DOHH2 (cell line): ENCODE measurements at regions not wholly inside any gene's neighbourhood (a gene's known extent, or its start where the extent isn't known, plus 50 kb on each side); places are given as distances from the start of the nearest gene placed in this dataset.

ENCODE experiments used
- EZH2phosphoT487 ChIP-seq: fragments of 200-600 bp; sonication (generic); IDR thresholded peaks from 2 replicates; pipeline ENCODE4 v1.6.1; 2017; ENCODE audit warnings: borderline replicate concordance, mild to moderate bottlenecking, antibody characterized with exemption, low read length, moderate library complexity, mixed read lengths
- TF ChIP-seq, protein P1 (sequence below): fragments of 200-600 bp; sonication (generic); IDR thresholded peaks from one replicate; pipeline ENCODE4 v1.5.1; 2014; ENCODE audit warnings: antibody characterized with exemption, mild to moderate bottlenecking, low read depth, low read length; ENCODE audit not compliant: poor library complexity, severe bottlenecking

- TF ChIP-seq, protein P1, sequence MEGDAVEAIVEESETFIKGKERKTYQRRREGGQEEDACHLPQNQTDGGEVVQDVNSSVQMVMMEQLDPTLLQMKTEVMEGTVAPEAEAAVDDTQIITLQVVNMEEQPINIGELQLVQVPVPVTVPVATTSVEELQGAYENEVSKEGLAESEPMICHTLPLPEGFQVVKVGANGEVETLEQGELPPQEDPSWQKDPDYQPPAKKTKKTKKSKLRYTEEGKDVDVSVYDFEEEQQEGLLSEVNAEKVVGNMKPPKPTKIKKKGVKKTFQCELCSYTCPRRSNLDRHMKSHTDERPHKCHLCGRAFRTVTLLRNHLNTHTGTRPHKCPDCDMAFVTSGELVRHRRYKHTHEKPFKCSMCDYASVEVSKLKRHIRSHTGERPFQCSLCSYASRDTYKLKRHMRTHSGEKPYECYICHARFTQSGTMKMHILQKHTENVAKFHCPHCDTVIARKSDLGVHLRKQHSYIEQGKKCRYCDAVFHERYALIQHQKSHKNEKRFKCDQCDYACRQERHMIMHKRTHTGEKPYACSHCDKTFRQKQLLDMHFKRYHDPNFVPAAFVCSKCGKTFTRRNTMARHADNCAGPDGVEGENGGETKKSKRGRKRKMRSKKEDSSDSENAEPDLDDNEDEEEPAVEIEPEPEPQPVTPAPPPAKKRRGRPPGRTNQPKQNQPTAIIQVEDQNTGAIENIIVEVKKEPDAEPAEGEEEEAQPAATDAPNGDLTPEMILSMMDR, result no peak
- no peak for TF ChIP-seq EZH2phosphoT487
Observed at GRCh38 chr5:165858118-165858517, 2352.7 kb downstream of the MAT2B start.
